ENCODE measurements at regions not wholly inside any gene's neighbourhood (a gene's known extent, or its start where the extent isn't known, plus 50 kb on each side); places are given as distances from the start of the nearest gene placed in this dataset.

GRCh38 chr5:74316064-74316603 is 324.4 kb downstream of the ENC1 start:
- TF ChIP-seq CTCF (IDR thresholded peaks at IDR 0.05): no peak
- TF ChIP-seq POLR2A (IDR thresholded peaks at IDR 0.05): no peak
- no peak for TF ChIP-seq EP300 (IDR thresholded peaks at IDR 0.05)
- Histone ChIP-seq H3K36me3 (no peaks in the 10 kb centered on the region), H3K9me3 (no peaks in the 10 kb centered on the region), H3K4me1 (ENCODE audit: insufficient read depth) (peaks cover 2% of the 10 kb centered on the region), H3K27ac (no peak overlapping the region), H3K27me3 (no peaks in the 10 kb centered on the region), H3K4me3 (no peak overlapping the region)
- intact Hi-C loops (cut with DNase I): loop anchor here in 1 of 4 donors (5.0 kb wide), 1 partner anchor 66 kb away; no protein-coding TSS in a partner anchor
- DNase-seq: no peak
- 59 to 71% (median 67%) methylated on average over 3 of the region's 3 CpGs for WGBS, 3 donors

GRCh38 chr5:74314906-74315305 is 325.6 kb downstream of the ENC1 start:
- no peak for DNase-seq
- H3K9me3 ChIP-seq: no peaks in the 10 kb centered on the region
- no peaks in the 10 kb centered on the region for H3K27me3 ChIP-seq
- no peak overlapping the region for H3K4me3 ChIP-seq
- H3K27ac ChIP-seq: no peak overlapping the region
- H3K4me1 ChIP-seq (ENCODE audit: insufficient read depth): peaks cover 2% of the 10 kb centered on the region
- no peak for TF ChIP-seq EP300 (IDR thresholded peaks at IDR 0.05)
- no peak for TF ChIP-seq CTCF (IDR thresholded peaks at IDR 0.05)
- no peak for TF ChIP-seq POLR2A (IDR thresholded peaks at IDR 0.05)
- intact Hi-C loops (cut with DNase I): loop anchor here in 1 of 4 donors (5.0 kb wide), 1 partner anchor 67 kb away; no protein-coding TSS in a partner anchor
- H3K36me3 ChIP-seq: no peaks in the 10 kb centered on the region

GRCh38 chr5:74313896-74314295 is 326.6 kb downstream of the ENC1 start:
- intact Hi-C loops (cut with DNase I): no loop called here
- DNase-seq: no peak
- no peak for TF ChIP-seq EP300 (IDR thresholded peaks at IDR 0.05)
- TF ChIP-seq POLR2A (IDR thresholded peaks at IDR 0.05): no peak
- TF ChIP-seq CTCF (IDR thresholded peaks at IDR 0.05): no peak
- H3K9me3 ChIP-seq: no peaks in the 10 kb centered on the region
- no peaks in the 10 kb centered on the region for H3K36me3 ChIP-seq
- H3K27ac ChIP-seq: no peak overlapping the region
- H3K27me3 ChIP-seq: no peaks in the 10 kb centered on the region
- H3K4me3 ChIP-seq: no peak overlapping the region
- H3K4me1 ChIP-seq (ENCODE audit: insufficient read depth): peaks cover 2% of the 10 kb centered on the region
- 86 to 94% (median 92%) methylated on average over 5 of the region's 5 CpGs for WGBS, 3 donors

- Histone ChIP-seq H3K4me3 (no peak overlapping the region), H3K27ac (no peak overlapping the region), H3K36me3 (no peaks in the 10 kb centered on the region), H3K9me3 (no peaks in the 10 kb centered on the region), H3K4me1 (ENCODE audit: insufficient read depth) (peaks cover 4% of the 10 kb centered on the region), H3K27me3 (no peaks in the 10 kb centered on the region)
- 55 to 75% (median 69%) methylated on average over 2 of the region's 2 CpGs for WGBS, 3 donors
- DNase-seq: no peak
- TF ChIP-seq POLR2A (IDR thresholded peaks at IDR 0.05) (no peak), CTCF (IDR thresholded peaks at IDR 0.05) (no peak), EP300 (IDR thresholded peaks at IDR 0.05) (no peak)
- intact Hi-C loops (cut with DNase I): no loop called here
These were observed 327.8 kb downstream of the ENC1 start for GRCh38 chr5:74312746-74313145.

Measured in ovary (tissue), 7 donors.